Type B pancreatic cell (in vitro differentiated cells): ENCODE measurements at regions not wholly inside any gene's neighbourhood (a gene's known extent, or its start where the extent isn't known, plus 50 kb on each side); places are given as distances from the start of the nearest gene placed in this dataset.

Experiments
- DNase-seq: peaks from one replicate; pipeline ENCODE4 v3.0.0; 2021; ENCODE audit warnings: mixed read lengths; ENCODE audit not compliant: unreplicated experiment; ENCODE audit errors: extremely low spot score
- H3K27ac Mint-ChIP-seq: 2 replicates; pipeline ENCODE4 v1.8.0; 2021; ENCODE audit warnings: mild to moderate bottlenecking, mixed read lengths
- H3K27me3 Mint-ChIP-seq: 2 replicates; pipeline ENCODE4 v1.8.0; 2021; ENCODE audit warnings: mixed read lengths
- H3K36me3 Mint-ChIP-seq: 2 replicates; pipeline ENCODE4 v1.8.0; 2021; ENCODE audit warnings: mixed read lengths
- H3K4me1 Mint-ChIP-seq: one replicate; pipeline ENCODE4 v1.8.0; 2021; ENCODE audit warnings: mixed read lengths; ENCODE audit not compliant: unreplicated experiment
- H3K4me3 Mint-ChIP-seq: 2 replicates; pipeline ENCODE4 v1.8.0; 2021; ENCODE audit warnings: mild to moderate bottlenecking, mixed read lengths
- H3K9me3 Mint-ChIP-seq: 2 replicates; pipeline ENCODE4 v1.8.0; 2021; ENCODE audit warnings: mixed read lengths
- TF ChIP-seq, protein P1 (sequence below): fragments of 200-600 bp; sonication (generic); conservative IDR thresholded peaks from 2 replicates; pipeline ENCODE4 v1.5.0; 2021; ENCODE audit warnings: antibody characterized with exemption, mild to moderate bottlenecking

DNA sequence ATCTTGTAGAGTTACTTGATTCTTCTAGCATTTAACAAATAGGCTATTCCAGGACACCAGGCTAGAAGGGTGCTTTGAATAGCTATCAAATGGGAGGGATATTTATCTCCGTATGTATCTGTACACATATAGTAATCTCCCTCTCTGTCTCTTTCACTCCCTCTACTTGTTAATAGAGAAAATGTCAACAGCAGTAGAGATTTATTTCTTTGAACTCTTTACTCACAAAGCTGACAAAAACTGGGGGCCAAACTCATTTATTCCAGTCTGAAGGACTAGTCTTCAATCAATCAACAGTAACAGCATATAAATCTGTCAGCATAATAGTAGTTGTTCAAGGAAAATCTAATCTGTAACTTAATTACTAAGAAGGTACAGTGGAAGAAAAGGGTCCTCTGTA lies 78.2 kb upstream of the FER start:
- no peak for DNase-seq
- Mint-ChIP-seq H3K27ac (no peak overlapping the region), H3K4me3 (no peak overlapping the region), H3K9me3 (no peaks in the 10 kb centered on the region), H3K36me3 (no peaks in the 10 kb centered on the region), H3K4me1 (peaks cover 8% of the 10 kb centered on the region), H3K27me3 (peaks cover 48% of the 10 kb centered on the region)
- TF ChIP-seq, protein P1, sequence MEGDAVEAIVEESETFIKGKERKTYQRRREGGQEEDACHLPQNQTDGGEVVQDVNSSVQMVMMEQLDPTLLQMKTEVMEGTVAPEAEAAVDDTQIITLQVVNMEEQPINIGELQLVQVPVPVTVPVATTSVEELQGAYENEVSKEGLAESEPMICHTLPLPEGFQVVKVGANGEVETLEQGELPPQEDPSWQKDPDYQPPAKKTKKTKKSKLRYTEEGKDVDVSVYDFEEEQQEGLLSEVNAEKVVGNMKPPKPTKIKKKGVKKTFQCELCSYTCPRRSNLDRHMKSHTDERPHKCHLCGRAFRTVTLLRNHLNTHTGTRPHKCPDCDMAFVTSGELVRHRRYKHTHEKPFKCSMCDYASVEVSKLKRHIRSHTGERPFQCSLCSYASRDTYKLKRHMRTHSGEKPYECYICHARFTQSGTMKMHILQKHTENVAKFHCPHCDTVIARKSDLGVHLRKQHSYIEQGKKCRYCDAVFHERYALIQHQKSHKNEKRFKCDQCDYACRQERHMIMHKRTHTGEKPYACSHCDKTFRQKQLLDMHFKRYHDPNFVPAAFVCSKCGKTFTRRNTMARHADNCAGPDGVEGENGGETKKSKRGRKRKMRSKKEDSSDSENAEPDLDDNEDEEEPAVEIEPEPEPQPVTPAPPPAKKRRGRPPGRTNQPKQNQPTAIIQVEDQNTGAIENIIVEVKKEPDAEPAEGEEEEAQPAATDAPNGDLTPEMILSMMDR: no peak

DNA sequence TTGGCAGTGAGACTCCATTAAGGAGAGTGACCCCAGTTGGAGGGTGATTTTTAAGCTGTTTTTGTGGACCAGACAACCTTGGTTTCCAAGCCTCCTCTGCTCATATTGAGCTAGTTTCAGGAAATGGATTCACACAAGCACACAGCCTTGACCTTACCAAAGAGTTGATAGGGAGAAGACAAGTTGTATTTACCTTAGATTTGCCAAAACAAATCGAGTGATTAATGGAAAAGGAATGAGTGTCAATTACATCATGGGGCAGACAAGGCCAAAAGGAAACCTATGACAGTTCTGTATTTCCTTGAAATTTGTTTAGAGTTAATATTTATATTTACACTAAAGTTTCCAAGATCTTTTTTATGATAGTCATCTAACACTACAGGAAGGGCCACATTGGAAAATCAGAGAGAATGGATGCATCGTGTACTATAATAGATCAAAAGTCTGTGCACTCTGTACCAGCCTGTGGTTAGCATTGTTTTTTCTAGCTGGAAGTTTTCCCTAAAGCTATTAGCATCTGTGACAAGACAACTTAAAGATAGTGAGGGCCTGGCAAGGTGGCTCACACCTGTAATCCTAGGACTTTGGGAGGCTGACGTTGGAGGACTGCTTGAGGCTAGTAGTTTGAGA lies 86.0 kb upstream of the FER start:
- Mint-ChIP-seq H3K27ac (no peak overlapping the region), H3K9me3 (no peaks in the 10 kb centered on the region), H3K36me3 (no peaks in the 10 kb centered on the region), H3K27me3 (peaks cover 21% of the 10 kb centered on the region), H3K4me3 (no peak overlapping the region), H3K4me1 (peaks cover 5% of the 10 kb centered on the region)
- no peak for DNase-seq
- TF ChIP-seq, protein P1: no peak

DNA sequence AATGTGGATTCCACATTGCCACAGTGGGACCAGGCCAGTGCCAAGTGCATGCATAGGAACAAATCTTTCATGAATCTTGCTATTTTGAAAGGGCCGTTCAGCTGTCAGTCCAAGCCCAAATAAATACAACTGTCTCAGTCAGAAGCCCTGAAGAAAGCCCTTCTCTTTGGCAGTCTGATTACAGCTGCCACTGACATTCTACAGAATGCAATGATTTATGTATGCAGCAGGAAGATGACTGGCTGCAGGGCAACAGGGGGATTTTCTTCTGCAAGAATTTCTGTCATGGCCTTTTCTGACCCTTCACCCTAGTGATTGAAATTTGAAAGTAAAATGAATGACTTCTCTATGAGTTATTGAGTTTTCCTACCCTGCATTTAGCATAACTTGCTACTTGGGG lies 86.7 kb upstream of the FER start:
- Mint-ChIP-seq H3K27me3 (peaks cover 27% of the 10 kb centered on the region), H3K4me1 (peaks cover 5% of the 10 kb centered on the region), H3K36me3 (no peaks in the 10 kb centered on the region), H3K27ac (no peak overlapping the region), H3K9me3 (no peaks in the 10 kb centered on the region), H3K4me3 (no peak overlapping the region)
- no peak for DNase-seq
- TF ChIP-seq, protein P1: no peak

DNA sequence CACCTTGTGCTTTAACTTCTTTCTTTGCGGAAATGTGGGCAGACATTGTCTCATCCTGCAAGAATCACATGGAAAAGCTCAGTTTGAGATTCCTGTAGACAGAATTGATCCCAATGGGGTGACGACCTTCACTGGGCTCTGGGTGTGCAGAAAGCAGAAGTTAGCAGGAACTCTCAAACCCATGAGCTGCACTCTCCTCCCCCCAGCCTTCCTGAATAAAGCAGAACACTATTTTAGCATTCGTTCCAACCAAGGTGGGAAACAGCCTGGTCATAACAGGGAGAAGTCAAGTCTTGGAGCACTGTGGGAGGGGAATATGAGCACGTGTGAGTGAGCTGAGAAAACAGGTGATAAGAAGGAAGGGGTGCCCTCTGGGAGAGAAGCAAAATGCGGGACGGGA lies 87.4 kb upstream of the FER start:
- peaks cover 5% of the 10 kb centered on the region for H3K4me1 Mint-ChIP-seq
- TF ChIP-seq, protein P1: no peak
- H3K36me3 Mint-ChIP-seq: no peaks in the 10 kb centered on the region
- H3K27ac Mint-ChIP-seq: no peak overlapping the region
- no peak overlapping the region for H3K4me3 Mint-ChIP-seq
- H3K9me3 Mint-ChIP-seq: no peaks in the 10 kb centered on the region
- peaks cover 27% of the 10 kb centered on the region for H3K27me3 Mint-ChIP-seq
- no peak for DNase-seq

DNA sequence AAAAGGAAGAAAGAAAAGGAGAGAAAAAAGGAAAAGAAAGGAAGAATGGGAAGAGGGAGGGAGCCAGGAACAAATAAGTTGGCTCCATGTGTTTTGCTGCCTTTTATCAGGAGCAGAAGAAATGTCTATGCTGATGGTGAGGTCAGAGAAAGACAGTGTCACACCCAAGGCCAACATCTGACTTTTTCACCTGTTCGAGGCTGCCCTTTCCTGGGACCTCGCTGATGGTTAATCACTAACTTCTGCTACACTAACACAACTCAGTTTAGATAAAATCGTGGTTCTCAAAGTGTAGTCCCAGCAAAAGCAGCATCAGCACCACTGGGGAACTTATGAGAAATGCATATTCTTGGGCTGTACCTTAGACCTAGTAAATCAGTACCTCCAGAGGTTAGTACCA lies 88.2 kb upstream of the FER start:
- no peak for DNase-seq
- peaks cover 27% of the 10 kb centered on the region for H3K27me3 Mint-ChIP-seq
- no peaks in the 10 kb centered on the region for H3K9me3 Mint-ChIP-seq
- peaks cover 5% of the 10 kb centered on the region for H3K4me1 Mint-ChIP-seq
- H3K36me3 Mint-ChIP-seq: no peaks in the 10 kb centered on the region
- TF ChIP-seq, protein P1: no peak
- no peak overlapping the region for H3K4me3 Mint-ChIP-seq
- H3K27ac Mint-ChIP-seq: no peak overlapping the region
